GM18873 (cell line): ENCODE measurements at regions not wholly inside any gene's neighbourhood (a gene's known extent, or its start where the extent isn't known, plus 50 kb on each side); places are given as distances from the start of the nearest gene placed in this dataset.
"Not testable (repeated sequence)": the region's sequence is repeated elsewhere in the genome, so short reads cannot be mapped to it uniquely, and the experiment has no call there.

ENCODE experiments used
- ATAC-seq: cut with Tn5 transposase; IDR thresholded peaks from one replicate; pipeline ENCODE4 v1.9.1; 2021; ENCODE audit warnings: mild to moderate bottlenecking, moderate library complexity, moderate number of reproducible peaks; ENCODE audit not compliant: unreplicated experiment, low FRiP score

DNA sequence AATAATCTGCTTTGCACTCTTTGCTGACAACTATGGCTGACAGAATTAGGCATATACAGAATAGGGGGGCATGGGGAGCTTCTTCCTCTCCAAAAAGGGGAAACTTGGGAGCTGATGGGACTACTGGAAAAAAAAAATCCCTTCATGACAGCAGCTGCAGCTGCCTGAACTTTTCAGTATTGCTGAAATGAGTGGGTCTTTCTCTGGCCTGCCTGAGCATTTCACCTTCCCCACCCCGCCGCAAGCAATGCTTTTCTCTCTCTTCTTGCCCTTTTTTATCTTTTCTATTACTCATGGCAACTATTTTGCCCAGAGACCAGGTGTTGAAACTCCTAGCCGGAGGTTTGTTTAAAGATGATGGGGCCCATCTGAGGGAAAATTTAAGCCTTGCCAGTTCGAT lies 244.9 kb downstream of the SEMA3D start:
- no peak for ATAC-seq

DNA sequence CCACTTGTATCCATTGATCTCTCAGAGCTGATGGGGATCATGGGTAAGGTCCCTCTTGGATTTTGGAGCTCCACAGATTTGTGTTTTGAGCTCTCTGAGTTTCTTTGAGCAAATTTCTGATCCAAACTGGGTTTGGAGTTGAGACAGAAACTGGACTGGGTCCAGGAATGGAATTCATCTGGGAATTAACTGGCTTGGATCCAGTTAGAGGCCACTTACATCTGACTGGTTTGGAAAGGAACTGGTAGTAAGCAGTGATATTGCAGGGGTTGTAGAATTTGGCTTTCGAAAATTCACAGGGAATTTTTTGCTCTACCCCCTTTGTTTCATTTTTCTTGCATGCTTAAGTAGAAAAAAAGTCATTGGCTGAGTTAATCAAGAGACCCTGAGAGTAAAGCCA lies 245.6 kb downstream of the SEMA3D start:
- no peak for ATAC-seq

DNA sequence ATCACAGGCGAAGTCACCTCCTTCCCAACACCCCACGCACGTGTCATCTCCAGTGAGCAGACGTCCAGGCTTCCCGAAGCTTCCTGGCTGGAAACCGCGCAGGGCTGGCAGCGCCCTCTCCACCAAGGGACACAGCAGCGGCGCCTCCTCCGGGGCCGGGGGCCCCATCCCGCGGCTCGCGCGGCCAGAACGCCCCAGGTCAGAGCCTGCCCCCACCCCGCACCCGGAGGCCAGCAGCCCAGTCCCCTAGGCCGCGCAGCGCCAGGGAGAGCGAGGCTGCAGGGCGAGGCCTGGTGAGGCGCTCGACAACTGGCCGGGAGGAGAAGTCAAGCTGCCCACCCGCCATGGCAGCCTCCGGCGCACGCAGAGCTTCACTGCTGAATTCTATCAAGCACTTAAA lies 247.0 kb downstream of the SEMA3D start:
- ATAC-seq, result no peak

DNA sequence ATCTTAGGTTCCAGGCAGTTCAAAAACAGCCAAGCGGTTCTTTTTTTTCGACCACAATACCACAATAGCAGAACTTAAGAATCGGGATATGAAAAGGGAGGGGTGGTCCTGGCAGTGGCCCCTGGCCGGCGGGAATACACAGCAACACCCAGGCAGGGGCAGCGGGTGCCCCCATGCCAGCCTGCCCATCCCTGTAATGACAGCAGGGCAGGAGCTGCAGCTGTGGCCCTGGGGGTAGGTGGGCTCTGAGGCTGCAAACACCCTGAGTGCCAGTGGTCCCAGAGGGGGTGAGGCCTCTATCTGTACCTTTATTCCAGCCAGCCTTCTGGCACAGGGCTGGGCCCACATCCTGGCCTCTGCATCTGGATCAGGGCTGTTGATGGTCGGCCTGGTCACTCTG lies 247.4 kb downstream of the SEMA3D start:
- no peak for ATAC-seq

DNA sequence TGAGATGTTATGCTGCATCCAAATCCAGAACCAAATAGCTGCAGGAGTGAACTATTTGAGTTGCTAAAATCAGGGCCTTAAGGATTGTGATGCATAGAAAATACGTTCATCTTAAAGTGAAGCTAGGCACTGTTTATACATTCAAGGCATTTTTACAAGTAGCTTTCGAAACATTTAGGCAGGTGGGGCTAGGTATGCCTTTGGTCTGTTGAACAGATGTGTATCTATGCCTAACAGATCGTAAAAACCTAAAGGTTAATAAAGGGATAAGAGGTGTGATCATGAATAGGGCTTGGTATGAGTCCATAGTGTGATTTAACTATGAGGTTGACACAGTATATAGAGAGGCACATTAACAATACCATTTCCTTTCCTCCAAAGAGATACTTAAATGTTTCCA lies 262.5 kb downstream of the SEMA3D start:
- no peak for ATAC-seq

DNA sequence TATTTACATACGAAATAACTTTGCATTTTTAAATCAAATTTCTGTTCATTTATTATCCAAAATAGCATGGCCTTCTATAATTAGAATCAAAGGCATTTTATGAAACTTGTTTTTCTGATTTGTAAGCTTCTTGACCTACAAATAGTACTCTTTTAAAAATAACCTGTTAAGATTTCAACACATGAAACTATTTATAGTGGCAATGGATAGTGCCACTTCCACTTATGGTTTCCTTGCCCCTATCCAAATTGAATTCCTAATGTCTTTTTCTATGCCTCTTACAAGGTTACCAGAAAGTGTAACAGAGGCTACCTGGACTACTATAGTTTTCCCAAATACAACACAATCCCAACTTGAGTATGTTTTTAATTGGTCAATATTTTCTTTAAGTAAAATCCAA lies 263.5 kb downstream of the SEMA3D start:
- ATAC-seq, result no peak

DNA sequence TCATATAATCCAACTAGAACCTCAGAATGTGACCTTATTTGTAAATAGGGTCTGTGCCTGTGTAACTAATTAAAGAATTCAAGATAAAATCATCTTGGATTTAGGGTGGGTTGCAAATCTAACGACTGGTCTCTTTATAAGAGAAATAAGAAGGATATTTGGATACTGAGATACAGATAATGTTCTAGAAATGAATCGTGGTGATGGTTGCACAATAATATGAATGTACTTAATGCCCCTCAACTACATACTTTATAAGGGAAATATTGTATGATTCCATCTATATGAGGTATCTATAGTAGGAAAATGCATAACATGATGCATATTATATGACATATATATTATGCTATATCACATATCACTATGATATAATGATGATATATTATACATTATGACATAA lies 265.7 kb downstream of the SEMA3D start:
- no peak for ATAC-seq

DNA sequence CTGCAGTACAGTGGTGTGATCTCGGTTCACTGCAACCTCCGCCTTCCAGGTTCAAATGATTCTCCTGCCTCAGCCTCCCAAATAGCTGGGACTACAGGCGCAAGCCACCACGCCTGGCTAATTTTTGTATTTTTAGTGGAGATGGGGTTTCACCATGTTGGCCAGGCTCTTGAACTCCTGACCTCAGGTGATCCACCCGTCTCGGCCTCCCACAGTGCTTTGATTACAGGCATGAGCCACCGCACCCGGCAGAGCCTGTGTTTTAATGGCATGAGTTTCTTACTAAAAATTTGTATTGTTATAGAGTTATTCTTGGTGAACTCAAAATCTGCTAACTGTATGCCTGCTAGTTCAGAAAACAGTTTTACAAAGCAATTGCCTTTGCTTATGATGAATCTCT lies 269.9 kb downstream of the SEMA3D start:
- not testable (repeated sequence) for ATAC-seq

DNA sequence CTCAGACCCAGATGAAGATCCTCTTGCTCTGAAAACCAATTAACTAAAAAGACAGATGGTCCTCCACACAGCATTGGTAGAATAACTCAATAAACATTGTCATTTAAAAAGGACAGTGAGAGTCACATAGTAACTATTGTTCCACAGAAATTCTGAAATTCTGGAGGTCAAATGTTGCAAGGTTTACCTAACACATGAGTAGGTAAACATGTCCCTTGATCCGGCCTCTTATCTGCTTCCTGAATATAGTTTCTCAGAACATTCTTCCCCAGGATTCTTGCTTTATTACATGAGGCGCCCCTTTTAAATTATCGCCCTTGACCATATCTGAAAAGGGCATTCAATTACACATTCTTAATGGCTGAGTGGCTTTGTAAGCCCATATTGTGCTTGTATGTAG lies 270.7 kb downstream of the SEMA3D start:
- no peak for ATAC-seq

DNA sequence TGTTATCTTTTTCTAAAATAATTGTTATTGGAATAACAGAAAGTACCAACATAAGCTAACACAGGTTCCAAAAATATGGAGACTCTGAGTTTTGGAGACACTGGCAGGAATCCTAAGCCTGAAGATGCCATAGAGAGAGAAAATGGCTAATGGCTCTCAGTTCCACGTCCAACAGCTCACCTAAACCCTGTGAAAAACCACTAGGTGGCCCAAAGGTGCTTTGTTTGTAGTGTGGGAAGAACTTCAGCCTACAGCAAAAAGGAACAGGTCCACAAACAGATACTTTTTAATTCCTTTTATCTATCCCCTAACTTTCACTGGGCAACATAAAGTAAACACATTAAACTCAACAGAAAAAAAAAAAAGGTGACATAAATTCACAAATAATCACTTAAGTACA lies 272.3 kb downstream of the SEMA3D start:
- no peak for ATAC-seq

DNA sequence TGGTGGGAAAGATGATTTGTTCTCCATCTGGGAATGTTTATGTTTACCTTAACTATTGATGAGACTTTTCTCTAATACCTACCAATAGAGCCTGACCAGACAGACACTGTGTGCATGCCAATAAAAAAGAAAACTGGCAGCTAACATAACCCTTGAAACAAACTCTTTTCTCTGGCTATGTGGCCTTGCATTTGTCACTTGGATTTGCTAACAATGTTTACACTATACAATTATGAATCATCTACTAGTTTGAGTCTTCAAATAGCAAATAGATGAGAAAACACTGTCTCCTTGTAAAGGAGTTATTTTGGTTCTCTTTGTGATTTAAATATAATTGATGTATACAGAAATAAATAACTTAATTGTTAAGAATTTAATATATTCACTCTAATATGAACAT lies 273.1 kb downstream of the SEMA3D start:
- no peak for ATAC-seq

DNA sequence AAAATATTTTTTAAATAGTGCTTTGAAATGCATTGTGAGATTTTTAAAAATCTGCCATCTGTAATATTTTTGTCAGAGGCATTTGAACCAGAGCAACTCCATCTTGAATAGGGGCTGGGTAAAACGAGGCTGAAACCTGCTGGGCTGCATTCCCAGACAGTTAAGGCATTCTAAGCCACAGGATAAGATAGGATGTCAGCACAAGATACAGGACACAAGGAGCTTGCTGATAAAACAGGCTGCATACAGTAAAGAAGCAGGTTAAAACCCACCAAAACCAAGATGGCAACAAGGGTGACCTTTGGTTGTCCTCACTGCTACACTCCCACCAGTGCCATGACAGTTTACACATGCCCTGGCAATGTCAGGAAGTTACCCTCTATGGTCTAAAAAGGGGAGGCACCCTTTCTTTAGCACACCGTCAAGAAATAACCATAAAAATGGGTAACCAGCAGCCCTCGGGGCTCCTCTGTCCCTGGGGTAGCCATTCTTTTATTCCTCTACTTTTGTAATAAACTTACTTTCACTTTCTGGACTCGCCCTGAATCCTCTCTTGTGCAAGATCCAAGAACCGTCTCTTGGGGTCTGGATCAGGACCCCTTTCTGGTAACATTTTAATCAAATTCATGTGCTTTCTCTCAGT lies 273.7 kb downstream of the SEMA3D start:
- no peak for ATAC-seq

DNA sequence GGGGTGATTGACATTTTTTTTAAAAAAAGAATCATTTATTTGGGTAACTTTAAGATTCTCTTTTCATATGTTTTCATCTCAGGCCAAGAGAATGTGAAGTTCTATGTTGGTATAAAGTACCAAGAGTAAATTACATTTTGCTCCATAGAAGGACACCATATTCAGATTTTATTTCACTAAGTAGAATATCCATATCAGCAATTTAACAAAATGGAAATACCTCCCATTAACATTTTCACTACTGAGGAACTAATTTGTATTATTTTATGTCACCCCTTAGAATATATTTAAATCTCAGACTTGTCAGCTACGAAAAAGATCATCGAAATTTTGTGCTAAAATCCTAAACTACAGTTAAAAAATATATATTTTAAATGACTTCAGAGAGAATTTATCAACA lies 274.3 kb downstream of the SEMA3D start:
- ATAC-seq, result no peak

DNA sequence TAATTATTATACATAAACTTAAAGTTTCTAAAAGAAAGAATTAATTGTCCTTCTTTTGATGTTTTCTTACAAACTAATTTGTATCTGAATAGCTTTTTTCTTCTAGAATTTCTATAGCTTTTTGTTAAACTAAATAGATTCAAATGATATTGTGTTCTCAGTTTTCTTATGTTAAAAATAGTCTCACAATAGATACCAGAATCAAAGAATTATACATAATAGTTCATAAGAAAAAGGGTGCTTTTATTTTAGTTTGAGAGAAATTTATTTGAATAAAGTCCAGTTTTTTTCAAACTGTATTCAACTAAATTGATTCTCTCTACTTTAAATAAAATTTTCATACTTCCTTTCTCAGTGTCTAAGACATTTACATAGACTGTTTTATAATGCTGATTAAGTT lies 274.8 kb downstream of the SEMA3D start:
- ATAC-seq, result no peak

DNA sequence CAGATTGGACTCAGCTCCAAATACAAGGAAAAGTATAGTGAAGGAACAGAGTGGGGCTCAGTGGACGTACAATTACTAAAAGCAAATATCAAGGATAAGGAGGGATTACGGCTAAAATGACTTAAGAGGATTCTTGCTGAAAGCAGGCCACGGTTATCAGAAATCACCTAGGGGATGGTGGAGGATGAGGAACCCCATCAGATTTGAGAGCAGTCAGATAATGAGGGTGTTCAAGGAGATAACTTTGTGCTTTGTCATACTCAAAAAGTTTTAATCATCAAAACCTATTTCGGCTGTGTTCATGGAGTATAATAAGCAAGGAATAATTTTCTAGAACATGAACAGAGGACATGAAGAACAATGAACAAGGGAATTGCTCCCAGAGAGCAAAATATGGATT lies 275.8 kb downstream of the SEMA3D start:
- ATAC-seq, result no peak

DNA sequence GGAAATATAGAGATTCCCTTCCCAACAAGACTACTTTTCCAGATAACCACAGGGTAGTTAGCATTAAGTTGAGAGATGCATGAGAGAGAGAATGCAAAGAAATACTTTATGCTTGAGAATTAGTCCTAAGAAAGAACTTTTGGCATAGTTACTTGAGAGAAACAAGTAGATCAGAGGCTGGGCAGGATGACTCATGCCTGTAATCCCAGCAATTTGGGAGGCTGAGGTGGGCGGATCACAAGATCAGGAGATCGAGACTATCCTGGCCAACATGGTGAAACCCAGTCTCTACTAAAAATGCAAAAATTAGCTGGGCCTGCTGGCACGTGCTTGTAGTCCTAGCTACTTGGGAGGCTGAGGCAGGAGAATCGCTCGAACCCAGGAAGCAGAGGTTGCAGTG lies 276.5 kb downstream of the SEMA3D start:
- ATAC-seq, result not testable (repeated sequence)

DNA sequence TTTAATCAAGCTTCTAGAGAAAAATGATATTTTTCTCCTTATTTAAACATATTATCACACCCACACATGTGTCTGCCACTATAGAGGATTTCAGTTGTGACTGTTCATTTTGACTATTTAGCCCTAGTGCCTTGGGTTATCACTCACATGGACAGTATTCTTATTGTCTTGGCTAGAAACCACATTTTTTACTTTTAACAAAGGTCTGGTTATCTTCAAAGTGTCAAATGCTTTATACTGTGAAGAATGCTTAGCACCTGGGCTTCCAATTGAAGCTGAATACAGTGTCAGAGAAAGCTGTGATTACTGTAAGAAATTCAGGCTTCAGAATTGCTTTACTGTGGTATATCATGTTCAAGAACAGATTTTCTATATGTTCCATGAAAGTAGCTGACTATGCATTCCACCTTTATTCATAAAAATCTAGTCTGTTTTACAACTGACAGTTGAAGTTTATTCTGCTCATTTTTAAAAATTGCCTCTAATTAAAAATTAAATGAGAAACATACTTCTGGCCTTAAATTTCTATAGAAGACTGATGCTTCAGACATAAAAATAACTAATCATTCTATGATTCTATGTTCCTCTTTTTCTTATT lies 278.6 kb downstream of the SEMA3D start:
- no peak for ATAC-seq

DNA sequence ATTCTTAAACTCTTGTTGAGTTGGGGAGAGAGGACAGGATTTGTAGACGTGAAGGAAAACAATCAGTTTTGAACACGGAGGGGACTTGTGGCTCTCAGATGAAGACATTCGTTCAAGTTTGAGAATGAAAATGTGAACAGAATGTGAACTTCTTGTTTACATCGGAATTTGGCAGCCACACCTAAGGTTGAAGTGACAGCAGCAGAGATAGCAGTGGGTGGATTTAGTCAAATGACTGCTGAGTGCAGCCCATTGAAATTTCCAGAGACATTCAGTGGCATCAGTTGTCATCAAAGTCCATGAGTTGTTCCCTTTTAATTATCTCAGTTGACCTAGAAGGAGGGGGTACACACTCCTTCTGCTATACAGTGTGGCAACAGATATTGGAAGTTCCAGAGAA lies 280.0 kb downstream of the SEMA3D start:
- no peak for ATAC-seq

DNA sequence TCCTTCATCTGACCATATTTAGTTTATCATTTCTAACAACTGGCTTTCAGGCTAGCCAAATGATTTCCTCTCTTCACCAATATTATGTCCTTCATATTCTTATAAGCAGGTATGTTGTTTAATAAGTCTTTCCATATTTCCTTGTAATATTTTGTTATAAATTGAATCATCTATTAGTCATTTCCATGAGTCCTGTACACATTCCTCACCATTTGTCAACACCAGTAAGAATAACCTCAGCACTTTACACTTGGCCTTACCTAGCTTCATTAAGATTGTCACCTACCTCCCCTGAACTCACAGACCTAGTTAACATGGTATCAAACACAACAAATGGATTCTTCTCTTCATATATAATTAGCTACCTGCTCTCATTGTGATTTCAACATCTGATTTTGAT lies 282.3 kb downstream of the SEMA3D start:
- no peak for ATAC-seq

DNA sequence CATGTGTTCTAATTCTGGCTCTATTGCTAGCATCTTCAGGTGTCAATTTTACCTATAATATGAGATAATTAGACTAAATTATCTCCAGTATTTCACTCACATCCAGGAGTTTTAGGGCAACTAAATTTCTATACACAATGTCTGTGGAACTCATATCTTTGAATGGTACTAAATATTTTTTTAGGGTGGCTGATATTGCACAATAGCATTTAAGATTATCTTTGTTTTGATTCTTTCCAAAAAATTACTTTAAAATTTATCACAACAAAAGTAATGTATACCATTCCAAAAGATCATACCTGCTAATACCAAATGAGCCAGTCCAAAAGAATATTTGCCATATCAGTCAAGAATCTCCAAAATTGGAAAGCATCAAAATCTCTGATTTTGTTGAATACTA lies 285.5 kb downstream of the SEMA3D start:
- no peak for ATAC-seq

DNA sequence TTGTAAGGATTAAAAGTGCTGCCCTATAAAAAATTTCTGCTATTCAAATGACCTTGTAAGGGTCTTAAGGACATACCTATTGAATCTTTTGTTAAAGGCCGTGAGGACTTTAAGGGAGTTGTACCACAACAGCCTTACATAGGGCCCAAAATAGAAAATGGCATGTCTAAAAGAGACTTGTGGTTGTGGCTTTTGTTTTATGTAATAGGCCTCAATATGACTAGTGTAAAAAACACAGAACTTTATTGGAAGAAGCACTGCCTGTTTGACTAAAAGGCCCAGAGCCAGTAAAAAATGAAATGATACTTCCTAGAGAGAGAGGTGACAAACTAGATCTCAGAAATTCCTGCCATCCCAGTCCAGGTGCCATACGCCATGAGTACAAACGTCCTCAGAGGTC lies 286.6 kb downstream of the SEMA3D start:
- no peak for ATAC-seq

DNA sequence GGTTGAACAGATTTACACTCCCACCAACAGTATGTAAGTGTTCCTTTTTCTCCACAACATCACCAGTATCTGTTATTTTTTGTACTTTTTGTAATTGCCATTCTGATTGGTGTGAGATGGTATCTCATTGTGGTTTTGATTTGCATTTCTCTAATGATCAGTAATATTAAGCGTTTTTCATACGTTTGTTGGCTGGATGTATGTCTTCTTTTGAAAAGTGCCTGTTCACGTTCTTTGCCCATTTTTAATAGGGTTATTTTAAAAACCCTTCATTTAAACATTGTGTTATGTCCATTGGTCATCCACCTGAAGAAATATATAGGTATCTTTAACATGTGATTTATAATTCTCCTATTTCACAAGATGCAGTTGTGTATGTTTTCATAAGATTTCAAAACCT lies 291.3 kb downstream of the SEMA3D start:
- no peak for ATAC-seq

DNA sequence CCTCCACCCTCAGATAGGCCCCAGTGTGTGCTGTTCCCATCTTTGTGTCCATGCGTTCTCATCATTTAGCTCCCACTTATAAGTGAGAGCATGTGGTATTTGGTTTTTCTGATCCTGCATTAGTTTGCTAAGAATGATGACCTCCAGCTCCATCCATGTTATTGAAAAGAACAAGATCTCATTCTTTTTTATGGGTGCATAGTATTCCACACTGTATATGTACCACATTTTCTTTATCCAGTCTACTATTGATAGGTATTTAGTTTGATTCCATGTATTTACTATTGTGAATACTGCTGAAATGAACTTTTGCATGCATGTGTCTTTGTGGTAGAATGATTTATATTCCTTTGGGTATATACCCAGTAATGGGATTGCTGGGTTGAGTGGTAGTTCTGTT lies 303.3 kb downstream of the SEMA3D start:
- ATAC-seq, result not testable (repeated sequence)
